ENCODE measurements at regions not wholly inside any gene's neighbourhood (a gene's known extent, or its start where the extent isn't known, plus 50 kb on each side); places are given as distances from the start of the nearest gene placed in this dataset.

DNA sequence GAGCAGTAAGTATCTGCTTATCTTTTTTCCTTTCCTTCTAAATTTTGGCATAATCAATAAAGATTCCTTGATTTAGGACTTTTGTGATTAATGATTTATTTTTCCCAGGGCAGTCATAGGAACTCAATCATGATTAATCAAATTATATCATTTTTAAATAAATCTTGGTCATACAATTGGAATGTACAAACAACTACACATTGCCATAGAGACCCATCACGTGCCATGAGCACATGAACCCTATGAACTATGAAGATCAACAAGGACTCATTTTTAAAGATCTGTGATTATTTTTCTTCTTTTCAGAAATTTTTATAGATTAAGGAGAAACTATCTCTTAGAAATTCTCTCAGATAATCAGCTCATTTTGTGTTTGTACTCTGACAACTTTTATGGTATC is 622.4 kb downstream of the BCKDHB start:
- no peak overlapping the region for H3K4me3 ChIP-seq (ENCODE audit: low read depth, low read length)
- TF ChIP-seq, protein P1, sequence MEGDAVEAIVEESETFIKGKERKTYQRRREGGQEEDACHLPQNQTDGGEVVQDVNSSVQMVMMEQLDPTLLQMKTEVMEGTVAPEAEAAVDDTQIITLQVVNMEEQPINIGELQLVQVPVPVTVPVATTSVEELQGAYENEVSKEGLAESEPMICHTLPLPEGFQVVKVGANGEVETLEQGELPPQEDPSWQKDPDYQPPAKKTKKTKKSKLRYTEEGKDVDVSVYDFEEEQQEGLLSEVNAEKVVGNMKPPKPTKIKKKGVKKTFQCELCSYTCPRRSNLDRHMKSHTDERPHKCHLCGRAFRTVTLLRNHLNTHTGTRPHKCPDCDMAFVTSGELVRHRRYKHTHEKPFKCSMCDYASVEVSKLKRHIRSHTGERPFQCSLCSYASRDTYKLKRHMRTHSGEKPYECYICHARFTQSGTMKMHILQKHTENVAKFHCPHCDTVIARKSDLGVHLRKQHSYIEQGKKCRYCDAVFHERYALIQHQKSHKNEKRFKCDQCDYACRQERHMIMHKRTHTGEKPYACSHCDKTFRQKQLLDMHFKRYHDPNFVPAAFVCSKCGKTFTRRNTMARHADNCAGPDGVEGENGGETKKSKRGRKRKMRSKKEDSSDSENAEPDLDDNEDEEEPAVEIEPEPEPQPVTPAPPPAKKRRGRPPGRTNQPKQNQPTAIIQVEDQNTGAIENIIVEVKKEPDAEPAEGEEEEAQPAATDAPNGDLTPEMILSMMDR (IDR thresholded peaks at IDR 0.05; ENCODE audit: borderline replicate concordance, insufficient read depth, low read depth, low read length), result no peak

DNA sequence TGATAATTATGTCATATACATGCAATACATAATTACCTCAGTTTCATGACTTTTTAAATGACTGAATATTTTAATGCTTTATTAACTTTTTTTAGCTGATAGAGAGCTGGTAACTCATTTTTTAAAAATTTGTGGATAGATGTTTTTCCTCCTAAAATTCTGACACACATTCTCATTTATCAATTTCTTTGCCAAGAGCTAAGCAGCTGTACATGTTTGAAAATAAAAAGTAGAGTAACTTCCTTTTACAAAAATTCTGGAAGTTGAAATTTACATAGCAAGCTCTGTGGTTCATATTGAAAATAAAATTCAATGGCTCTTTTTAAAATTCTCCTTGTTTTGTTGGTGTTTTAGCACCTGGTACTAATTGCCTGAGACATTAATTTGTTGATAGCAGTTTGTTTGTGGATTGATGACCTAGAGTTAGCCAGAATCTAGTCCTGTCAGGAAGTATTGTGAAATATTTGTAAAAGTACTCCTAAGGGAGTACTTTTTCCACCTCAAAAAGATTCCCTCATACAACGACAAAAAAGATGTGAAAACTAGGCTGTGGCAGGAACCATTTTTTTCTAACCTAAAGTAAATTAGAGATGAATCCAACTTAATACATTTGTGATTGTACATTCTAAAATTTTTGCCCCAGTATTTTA is 621.8 kb downstream of the BCKDHB start:
- TF ChIP-seq, protein P1 (IDR thresholded peaks at IDR 0.05; ENCODE audit: borderline replicate concordance, insufficient read depth, low read depth, low read length), result no peak
- no peak overlapping the region for H3K4me3 ChIP-seq (ENCODE audit: low read depth, low read length)

DNA sequence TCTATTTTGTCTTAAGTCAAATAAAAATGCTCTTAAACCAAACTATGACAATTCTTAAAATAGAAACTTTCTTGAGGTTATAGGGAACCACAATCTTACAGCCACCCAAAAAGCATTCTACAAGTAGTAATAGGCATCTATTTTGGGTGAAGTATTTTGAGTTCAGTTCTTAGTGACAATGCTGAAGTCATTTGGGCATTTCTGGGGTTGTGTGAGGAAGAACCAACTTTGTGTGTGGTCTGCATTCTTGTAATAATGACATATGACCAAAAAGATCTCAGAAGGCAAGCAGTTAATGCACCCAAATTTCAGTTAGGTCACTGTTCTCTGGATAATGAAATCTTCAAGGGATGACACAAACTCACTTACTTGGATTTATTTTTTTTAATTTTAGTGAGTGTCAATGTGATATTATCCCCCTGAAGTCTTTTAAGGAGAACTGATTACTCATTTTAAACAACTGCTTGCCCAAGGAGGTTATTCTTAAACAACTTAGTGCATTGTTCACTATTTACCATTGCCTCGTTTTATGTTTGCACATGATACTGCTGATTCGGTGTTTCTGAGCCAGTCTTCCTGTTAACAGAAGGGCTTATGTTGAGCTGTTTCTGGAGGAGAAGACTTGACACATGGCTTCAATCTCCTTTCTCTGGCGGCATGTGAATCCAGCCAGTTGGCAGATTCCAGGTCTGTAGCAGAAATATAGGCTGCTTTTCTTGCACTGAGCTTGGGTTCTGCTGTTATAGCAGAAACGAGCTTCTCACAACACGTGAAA is 618.9 kb downstream of the BCKDHB start:
- TF ChIP-seq, protein P1 (IDR thresholded peaks at IDR 0.05; ENCODE audit: borderline replicate concordance, insufficient read depth, low read depth, low read length), result no peak

DNA sequence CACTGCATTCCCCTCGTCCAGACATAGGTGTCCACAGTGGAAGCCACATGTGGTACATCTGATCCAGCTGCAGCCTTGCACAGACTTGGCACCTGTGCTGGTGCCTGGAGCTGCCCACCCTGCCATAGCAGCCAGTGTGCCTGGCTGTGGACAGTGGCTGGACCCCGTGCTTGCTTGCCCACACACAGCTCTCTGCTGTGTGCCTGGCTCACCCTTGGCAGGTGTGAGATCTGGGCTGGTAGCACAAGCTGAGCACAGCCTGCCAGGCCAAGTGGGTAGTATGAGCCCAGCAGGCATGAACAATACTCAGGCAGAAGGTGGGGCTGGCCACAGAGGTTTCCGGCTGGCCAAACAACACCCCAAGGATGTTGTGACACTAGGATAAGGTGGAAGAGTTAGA is 614.4 kb downstream of the BCKDHB start:
- TF ChIP-seq, protein P1 (IDR thresholded peaks at IDR 0.05; ENCODE audit: borderline replicate concordance, insufficient read depth, low read depth, low read length), result no peak
- H3K4me3 ChIP-seq (ENCODE audit: low read depth, low read length), result no peak overlapping the region

More for the DNA sequence above, 618.9 kb downstream of the BCKDHB start:
- H3K4me3 ChIP-seq (ENCODE audit: low read depth, low read length), result no peak overlapping the region

DNA sequence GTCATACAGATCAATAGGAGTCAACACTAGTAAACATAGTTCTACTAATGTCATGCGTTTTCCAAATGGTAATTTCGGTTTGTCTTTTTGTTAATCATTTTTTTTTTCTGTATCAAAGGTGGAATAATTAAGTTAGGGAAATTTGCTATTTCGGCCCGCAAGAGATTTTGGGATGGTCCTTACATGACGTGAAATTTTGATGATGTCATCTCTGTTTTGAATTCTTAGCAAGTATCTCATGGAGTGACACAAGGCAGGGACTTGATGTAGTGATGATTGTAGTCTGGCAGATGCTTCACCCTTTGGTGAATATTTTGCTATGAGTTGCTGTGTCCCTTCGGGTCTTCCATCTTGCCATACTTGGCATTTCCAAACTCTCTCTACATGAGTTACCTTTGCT is 608.0 kb downstream of the BCKDHB start:
- TF ChIP-seq, protein P1 (IDR thresholded peaks at IDR 0.05; ENCODE audit: borderline replicate concordance, insufficient read depth, low read depth, low read length), result no peak
- no peak overlapping the region for H3K4me3 ChIP-seq (ENCODE audit: low read depth, low read length)

DNA sequence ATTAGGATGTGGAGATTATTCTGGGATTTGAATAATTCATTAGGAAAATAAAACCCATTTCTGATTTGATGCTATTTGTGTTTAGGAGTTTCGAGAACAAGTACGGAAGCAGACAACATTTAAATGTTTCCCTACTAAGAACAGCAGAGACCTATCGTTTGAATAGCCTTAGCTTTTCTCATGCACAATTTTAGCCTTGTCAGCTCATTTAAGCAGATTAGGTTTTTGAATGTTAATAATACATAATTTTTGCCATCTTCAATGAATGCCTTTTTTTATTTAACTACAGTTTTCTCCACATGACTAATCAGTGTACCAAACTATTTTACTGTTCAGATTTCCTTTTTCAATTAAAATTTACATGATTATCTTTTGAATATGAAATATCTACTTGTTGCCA is 592.0 kb downstream of the BCKDHB start:
- TF ChIP-seq, protein P1 (IDR thresholded peaks at IDR 0.05; ENCODE audit: borderline replicate concordance, insufficient read depth, low read depth, low read length), result no peak
- H3K4me3 ChIP-seq (ENCODE audit: low read depth, low read length), result no peak overlapping the region

DNA sequence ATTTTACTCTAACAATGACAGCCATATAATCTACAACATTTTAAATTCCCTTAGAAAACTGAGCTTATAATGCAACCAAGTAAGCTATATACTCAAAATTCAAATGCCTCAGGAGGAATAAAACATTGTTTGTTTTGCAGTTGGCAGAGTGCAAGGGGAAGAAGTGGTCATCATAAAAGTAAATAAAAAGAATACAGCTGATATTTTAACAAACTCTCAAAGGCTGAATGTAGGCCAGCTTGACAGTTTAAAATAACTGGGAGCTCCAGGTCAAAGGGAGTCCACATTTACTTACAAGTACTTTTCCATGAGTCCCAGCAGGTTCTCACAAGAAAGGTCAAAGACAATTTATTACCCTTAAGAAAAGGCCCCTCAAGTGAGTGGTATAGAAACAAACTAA is 589.8 kb downstream of the BCKDHB start:
- no peak overlapping the region for H3K4me3 ChIP-seq (ENCODE audit: low read depth, low read length)
- TF ChIP-seq, protein P1 (IDR thresholded peaks at IDR 0.05; ENCODE audit: borderline replicate concordance, insufficient read depth, low read depth, low read length), result no peak
